HG02798 (cell line): ENCODE measurements at regions not wholly inside any gene's neighbourhood (a gene's known extent, or its start where the extent isn't known, plus 50 kb on each side); places are given as distances from the start of the nearest gene placed in this dataset.

Source experiments
- ATAC-seq: cut with Tn5 transposase; IDR thresholded peaks from one replicate; pipeline ENCODE4 v1.9.1; 2021; ENCODE audit warnings: mild to moderate bottlenecking; ENCODE audit not compliant: unreplicated experiment, poor library complexity

DNA sequence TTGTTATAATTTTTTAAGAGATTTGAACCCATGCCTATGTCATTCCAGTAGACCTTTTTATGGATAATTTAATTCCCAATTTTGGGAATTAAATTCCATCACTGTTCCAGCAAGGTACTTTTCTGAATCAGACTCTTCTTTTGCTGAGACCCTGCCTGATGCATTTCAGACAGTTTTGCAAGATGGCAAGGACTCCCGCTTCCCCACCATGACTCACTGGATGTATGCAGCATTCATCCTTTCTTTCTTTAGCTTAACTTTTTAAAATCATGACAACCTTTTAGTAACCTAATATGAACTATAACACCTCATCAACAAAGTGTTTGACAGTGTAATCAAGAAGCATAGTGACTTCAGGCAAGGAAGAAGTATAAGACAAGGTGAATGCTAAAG, 178.1 kb upstream of the LEF1 start:
- ATAC-seq = no peak

- no peak for ATAC-seq
Measured at GRCh38 chr4:108345862-108346817, 177.4 kb upstream of the LEF1 start.

- no peak for ATAC-seq
Measured at GRCh38 chr4:108342325-108342970, 173.7 kb upstream of the LEF1 start.

DNA sequence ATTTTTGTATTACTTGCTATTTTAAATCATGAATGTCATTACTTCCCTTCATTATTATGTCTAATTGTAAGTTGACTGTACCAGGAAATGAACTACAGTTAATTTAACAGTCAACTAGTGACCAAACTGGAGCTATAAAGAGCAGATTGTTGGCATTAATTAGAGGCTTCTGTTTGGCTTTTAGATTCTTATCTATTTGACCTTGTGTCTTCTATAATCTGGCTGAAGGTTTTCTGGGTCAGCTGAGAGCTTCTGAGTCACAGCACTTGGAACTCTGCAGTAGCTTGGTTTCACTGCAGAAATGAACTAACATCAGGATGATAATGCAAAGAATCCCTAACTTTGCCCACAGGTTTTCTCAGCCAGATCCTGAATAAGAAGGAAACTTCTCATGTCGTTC, 169.2 kb upstream of the LEF1 start:
- ATAC-seq = no peak

- no peak for ATAC-seq
Measured at GRCh38 chr4:108336076-108336475, 167.3 kb upstream of the LEF1 start.

DNA sequence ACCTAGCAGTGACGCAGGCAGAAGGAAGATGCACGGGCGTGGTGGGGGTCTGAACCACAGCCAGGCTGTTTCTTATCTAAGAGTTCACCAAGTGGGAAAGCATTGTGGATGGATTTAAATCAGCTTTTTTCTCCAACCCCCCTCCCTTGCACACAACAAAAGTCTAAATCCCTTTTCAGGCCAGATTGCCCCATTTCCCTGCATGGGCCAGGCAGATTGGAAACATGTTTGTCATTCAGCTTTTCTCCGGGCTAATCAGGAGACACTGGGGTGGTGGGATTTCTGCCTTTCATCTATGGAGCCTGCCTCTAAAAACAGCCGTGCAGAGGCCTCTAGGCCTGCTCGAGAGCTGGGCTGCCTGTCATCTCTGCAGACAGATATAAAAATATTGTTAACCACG, 166.3 kb upstream of the LEF1 start:
- no peak for ATAC-seq

GRCh38 chr4:108334031-108334430, 165.3 kb upstream of the LEF1 start:
- ATAC-seq = no peak

GRCh38 chr4:108333353-108333942, 164.7 kb upstream of the LEF1 start:
- no peak for ATAC-seq

DNA sequence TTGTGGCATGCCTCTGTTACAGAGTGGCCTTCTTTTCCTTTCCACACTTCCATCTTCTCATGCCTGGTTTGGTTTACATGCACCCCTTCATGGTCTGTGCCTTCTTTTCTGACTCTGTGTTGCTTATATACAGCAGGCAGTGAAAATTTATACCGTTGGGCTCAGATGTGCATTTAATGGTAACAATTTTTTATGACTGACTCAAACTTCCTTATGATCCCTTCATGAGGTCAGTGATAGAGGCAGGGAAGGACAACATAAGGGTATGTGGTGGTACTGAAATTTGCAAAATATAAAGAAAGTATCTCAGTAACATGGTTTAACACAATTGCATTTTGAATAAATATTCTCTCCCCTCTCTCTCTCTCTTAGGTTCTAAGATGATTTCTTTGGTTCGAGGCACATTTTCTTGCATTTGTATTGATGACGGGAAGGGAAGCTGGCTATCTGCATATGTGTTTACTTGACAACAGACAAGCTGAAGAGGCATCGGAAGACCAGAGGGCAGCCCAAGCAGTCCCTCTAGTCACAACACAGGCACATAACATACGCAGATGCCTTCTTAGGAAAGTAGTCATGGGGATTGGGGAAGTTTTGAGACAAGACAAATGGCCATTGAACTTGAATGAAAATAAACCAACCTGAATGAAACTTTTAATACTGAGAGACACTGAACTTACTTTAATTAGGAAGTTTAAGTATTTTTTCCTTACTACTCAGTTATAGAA, 163.3 kb upstream of the LEF1 start:
- ATAC-seq = no peak

- ATAC-seq = no peak
Measured at GRCh38 chr4:108328383-108328732, 159.6 kb upstream of the LEF1 start.

DNA sequence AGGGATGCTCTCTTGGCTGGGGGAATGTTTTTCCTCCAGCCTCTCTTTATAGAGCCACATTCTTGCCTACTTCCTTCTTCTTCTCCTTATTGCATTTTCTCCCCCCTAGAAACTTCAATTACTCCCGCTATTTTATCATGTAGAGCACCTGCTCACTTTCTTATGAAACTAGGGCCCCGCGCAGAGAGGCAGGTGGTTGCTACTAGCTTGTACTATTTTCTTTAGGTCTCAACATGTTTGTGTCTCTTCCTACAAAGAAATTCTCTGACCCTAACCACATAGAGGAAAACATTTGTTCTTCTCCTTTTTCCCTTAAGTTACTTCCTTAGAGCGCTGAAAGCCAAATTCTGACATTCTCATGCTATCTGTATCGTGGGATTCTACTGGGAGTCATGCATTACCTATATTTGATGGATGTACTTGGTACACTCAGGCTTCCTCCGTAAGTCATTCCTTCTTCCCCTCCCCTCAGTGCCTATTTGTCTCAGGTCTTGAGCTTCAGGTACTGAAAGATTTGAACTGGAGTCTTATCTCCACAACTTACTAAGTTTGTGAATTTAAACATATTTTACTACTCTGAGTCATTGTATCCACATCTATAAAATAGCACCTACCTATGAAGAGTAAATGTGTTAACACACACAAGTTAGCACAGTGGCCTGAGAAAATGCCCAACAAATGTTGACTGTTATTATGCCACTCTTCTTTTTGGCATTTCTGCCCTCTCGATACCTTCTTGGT, 159.1 kb upstream of the LEF1 start:
- no peak for ATAC-seq

DNA sequence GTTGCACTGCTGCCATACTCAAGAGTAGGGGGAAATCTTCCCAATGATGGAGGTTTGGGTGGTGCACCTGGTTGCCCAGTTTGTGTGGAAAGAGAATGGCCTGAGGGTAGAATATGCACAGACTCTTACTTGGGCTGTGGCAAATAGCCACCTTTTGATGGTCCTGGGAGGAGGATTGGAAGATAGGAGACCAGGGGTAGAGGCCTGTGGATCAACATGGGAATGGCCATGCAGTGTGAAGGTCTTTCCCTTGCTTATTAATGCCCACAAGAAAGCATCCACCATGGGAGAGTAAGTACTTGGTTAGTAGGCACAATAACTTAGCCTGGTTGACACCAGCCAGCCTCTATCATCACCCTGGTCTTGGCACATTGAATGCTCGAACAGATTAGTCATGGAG, 156.8 kb upstream of the LEF1 start:
- no peak for ATAC-seq

DNA sequence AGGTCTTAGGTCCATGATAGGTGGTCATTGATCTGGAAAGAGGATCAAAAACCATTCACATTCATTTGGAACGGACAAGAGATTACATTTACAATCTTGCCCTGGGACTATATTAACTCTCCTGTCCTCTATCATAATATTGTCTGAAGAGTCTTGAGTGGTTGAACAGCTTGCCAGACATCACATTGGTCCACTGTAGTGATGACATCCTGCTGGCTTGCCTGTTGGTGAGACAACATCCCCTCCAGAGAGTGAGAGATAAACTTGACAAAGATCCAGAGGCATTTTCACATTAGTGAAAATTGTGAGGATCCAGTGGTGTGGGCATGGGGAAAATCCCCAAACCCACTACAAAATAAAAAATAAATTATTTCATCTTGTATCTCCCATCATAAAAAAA, 155.7 kb upstream of the LEF1 start:
- no peak for ATAC-seq

- ATAC-seq = no peak
Measured at GRCh38 chr4:108322497-108322896, 153.8 kb upstream of the LEF1 start.

DNA sequence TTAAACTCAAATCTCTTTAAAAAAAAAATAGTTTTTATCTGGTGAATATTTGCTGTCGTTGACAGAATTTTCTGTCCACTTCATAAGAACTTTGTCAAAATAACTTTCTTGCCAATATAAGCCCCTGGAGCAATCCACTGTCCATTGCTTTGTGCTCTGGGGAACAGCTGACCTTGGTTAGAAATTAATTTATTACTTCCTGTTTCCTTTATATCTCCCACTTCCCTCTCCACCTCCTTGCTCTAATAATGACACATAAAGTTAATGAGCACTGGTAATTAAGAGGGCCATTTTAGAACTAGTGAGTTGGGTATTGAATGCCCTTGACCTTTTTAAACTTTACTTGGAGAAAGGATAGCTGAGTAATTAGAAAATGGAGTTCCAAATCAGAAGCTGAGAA, 151.3 kb upstream of the LEF1 start:
- no peak for ATAC-seq

DNA sequence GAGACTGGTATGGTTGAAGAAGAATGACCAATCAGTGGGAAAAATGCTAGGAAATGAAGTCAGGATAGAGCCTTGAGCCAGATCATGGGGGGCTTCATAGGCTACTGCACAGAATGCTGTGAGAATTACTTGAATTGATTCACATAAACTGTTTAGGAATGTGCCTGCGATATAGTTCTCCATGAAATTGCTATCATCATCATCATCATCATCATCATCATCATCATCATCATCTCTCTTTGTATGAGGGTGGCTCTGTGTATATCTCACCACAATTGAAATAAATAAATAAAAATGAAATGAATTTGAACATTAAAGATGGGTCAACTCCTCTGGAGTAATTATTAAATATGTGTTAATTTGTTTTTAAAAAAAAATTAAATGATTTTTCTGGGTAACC, 148.6 kb upstream of the LEF1 start:
- no peak for ATAC-seq

DNA sequence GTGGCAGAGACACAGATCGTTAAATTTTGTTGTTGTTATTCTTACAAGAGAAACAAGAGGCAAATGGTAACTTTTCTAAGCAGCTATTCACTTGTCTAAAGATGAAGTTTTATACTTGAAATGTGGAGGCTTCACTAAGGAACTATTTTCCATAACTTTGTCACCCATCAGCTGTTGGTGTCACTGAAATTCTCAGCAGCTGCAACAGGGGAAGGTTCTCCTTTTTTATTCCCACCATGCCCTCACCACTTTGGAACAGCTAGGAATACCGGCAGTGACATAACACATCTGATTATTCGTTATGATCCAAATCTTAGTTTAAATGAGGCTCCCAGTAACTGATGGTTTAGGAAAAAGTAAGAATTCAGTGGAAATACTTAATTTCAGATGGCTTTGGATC, 147.0 kb upstream of the LEF1 start:
- no peak for ATAC-seq

DNA sequence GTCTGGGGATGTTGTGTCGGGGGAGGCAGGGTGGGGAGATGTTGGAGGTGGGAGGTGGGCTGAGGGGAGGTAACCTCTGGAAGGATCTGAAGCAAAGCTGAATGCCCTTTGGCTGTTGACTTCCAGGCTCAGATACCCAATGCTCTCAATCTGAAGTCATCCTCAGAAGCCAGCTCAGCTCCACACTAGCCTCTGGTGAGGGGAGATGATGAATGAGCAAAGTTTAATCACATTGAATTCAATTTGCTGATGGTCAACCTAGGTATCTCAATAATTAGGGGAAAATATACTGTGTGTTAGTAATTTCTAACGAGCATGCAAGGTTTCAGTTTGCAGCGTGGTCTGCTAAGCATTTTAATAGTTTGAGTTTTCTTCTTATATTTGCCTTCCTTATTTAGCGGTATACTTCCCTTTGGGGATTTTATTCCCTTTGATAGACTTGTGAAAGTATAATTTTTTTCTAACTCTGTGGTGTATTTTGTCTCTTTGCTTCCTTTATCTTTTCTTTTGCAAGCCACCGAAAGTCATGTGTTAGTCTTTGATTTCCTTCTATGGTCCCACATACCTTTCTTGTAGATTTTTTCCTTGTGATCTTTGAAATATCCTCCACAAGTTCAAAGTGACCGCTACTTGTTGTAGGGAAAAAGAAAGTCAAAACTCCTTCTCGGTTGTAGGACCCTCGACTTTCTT, 146.3 kb upstream of the LEF1 start:
- no peak for ATAC-seq

DNA sequence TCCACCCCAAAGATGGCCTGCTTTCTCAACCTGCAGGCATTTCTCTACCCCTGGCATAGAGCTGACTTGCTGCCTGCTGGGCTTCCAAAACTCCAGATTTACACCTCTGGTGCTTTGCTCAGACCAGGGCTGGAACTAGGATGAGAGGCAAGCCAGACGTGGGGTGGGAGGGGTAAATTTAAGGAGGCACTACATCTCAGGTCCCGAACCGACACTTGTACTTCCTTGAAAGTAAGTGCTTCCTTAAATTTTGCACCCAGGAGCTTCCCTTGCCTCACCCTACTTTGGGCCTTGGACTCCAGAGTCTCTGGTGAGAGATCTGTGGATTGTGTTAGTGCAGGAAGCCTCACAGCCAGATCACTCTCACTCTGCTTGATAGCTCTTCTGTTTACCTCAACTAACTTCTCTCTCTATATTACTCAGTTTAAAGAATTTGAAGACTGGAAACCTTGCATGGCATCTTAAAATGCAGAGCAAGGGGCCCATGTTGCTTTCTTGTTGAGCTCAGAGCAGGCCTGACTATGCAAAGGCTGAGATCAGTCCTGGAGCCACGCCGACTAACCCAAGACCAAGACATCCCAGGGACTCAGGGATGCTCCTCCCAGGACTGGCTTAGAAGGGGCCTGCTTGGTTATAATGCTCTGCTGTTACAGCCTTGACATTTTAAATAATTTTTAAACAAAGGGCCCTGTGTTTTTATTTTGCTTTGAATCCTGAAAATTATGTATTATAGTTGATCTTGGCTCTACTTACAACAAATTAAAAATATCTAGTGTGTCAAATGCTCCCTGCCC, 145.0 kb upstream of the LEF1 start:
- ATAC-seq = no peak
